Naive thymus-derived CD4-positive, alpha-beta T cell (primary cell): ENCODE measurements at regions not wholly inside any gene's neighbourhood (a gene's known extent, or its start where the extent isn't known, plus 50 kb on each side); places are given as distances from the start of the nearest gene placed in this dataset.

Experiments used
- ATAC-seq: fragments of 150-1000 bp; cut with Tn5 transposase; 2 replicates; pipeline ENCODE4 v1.10.0; 2021; ENCODE audit warnings: mild to moderate bottlenecking, moderate library complexity
- CTCF ChIA-PET: fragments of 350-600 bp; sonication (Branson Sonifier 250); formaldehyde crosslinking; loops from one replicate; lab custom pipeline; 2021; ENCODE audit warnings: antibody characterized with exemption; lab: Charles Lee
- POLR2A ChIA-PET: fragments of 350-600 bp; sonication (Branson Sonifier 250); formaldehyde crosslinking; loops from one replicate; lab custom pipeline; 2021; ENCODE audit warnings: antibody characterized with exemption, inconsistent platforms; lab: Charles Lee
- DNase-seq, 9 donors: peaks; one replicate each; pipeline versions ENCODE4 v3.0.0 to v3.0.0-alpha.2; 2020 to 2022; ENCODE audit warnings: mixed read lengths in 1 of 9
- H3K27ac ChIP-seq: one replicate; pipeline ENCODE4 v1.7.0; 2013; ENCODE audit warnings: mild to moderate bottlenecking, low read depth, low read length, moderate library complexity
- H3K27me3 ChIP-seq, 2 donors: one replicate each; pipeline ENCODE4 v1.7.0; 2013; ENCODE audit warnings: low read length in 2 of 2, mild to moderate bottlenecking in 2 of 2, moderate library complexity in 2 of 2; ENCODE audit not compliant: control insufficient read depth in 2 of 2, insufficient read depth in 2 of 2
- H3K36me3 ChIP-seq, 3 experiments: 1 replicate in 2 of 3; 2 replicates in 1 of 3; pipeline ENCODE4 v1.7.0; 2013; ENCODE audit warnings: low read length in 3 of 3, mild to moderate bottlenecking in 3 of 3, moderate library complexity in 1 of 3; ENCODE audit not compliant: insufficient read depth in 3 of 3, control insufficient read depth in 2 of 3
- H3K4me1 ChIP-seq, 2 donors: one replicate each; pipeline ENCODE4 v1.7.0; 2013; ENCODE audit warnings: low read length in 2 of 2, mild to moderate bottlenecking in 2 of 2, moderate library complexity in 1 of 2; ENCODE audit not compliant: control insufficient read depth in 2 of 2, insufficient read depth in 2 of 2
- H3K4me3 ChIP-seq: 2 replicates; pipeline ENCODE4 v1.7.0; 2013; ENCODE audit warnings: mild to moderate bottlenecking, low read length
- H3K9me3 ChIP-seq, 3 experiments: 1 replicate in 2 of 3; 2 replicates in 1 of 3; pipeline ENCODE4 v1.7.0; 2013; ENCODE audit warnings: low read length in 3 of 3; ENCODE audit not compliant: control insufficient read depth in 2 of 3
- H3K27ac Mint-ChIP-seq, 9 donors: one replicate each; pipeline ENCODE4 v1.8.0; 2020 to 2022; ENCODE audit warnings: mixed read lengths in 9 of 9, mild to moderate bottlenecking in 8 of 9, moderate library complexity in 5 of 9, inconsistent platforms in 2 of 9
- H3K27me3 Mint-ChIP-seq, 5 donors: one replicate each; pipeline ENCODE4 v1.8.0; 2021 to 2022; ENCODE audit warnings: mixed read lengths in 5 of 5, mild to moderate bottlenecking in 1 of 5
- H3K36me3 Mint-ChIP-seq, 5 donors: one replicate each; pipeline ENCODE4 v1.8.0; 2020 to 2022; ENCODE audit warnings: mixed read lengths in 5 of 5, mild to moderate bottlenecking in 3 of 5, inconsistent platforms in 1 of 5
- H3K4me1 Mint-ChIP-seq, 7 donors: one replicate each; pipeline ENCODE4 v1.8.0; 2020 to 2022; ENCODE audit warnings: mixed read lengths in 7 of 7, mild to moderate bottlenecking in 3 of 7, inconsistent platforms in 1 of 7
- H3K4me3 Mint-ChIP-seq, 10 donors: one replicate each; pipeline ENCODE4 v1.8.0; 2020 to 2022; ENCODE audit warnings: mild to moderate bottlenecking in 10 of 10, mixed read lengths in 10 of 10, moderate library complexity in 6 of 10, inconsistent platforms in 2 of 10
- H3K9me3 Mint-ChIP-seq, 11 donors: one replicate each; pipeline ENCODE4 v1.8.0; 2020 to 2022; ENCODE audit warnings: mixed read lengths in 11 of 11, mild to moderate bottlenecking in 4 of 11, inconsistent platforms in 1 of 11, moderate library complexity in 1 of 11
- intact Hi-C, 2 donors: fragments of 100-400 bp; cut with micrococcal nuclease; formaldehyde crosslinking; loops; one replicate each; pipeline ENCODE4 v1.15.1; 2023

DNA sequence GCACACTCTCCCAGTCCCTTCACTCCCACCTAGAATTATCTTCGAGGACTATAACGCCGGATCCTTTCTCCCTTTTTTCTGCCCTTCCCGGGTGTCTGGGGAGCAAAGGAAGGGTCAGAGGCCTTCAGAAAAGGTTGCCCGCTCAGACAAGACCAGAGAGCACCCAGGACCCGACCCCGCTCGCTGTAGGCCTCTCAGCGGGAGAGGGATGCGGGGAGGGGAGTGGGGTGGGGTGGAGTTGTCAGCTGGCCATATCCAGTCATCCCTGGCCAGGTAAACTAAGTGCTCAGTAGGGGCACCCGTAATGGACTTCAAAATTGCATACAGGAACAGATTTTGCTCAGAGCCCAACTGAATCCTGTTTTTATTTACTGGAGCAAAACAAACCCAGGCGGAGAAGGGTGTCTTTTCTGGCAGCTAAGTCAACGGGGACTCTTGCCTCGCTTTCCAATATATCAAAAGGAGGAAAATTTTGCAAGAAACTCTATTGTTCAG, 65.0 kb downstream of the NOL4 start:
- no peaks in the 10 kb centered on the region for H3K36me3 Mint-ChIP-seq
- no peak for ATAC-seq
- CTCF ChIA-PET, result no interaction called here
- H3K9me3 Mint-ChIP-seq, result peaks cover 0 to 25% (median 2%) of the 10 kb centered on the region in 11 donors
- Histone ChIP-seq H3K9me3 (no peaks in the 10 kb centered on the region), H3K27me3 (peaks cover 0 to 2% of the 10 kb centered on the region in 2 donors), H3K27ac (no peak overlapping the region), H3K4me1 (no peaks in the 10 kb centered on the region), H3K4me3 (no peak overlapping the region), H3K36me3 (no peaks in the 10 kb centered on the region)
- H3K4me1 Mint-ChIP-seq, result peaks cover 0 to 4% (median 0%) of the 10 kb centered on the region in 7 donors
- H3K27me3 Mint-ChIP-seq, result peaks cover 17 to 29% (median 21%) of the 10 kb centered on the region in 5 donors
- no peak overlapping the region for H3K4me3 Mint-ChIP-seq
- POLR2A ChIA-PET, result no interaction called here
- no peak overlapping the region for H3K27ac Mint-ChIP-seq
- DNase-seq, result no peak
- intact Hi-C loops, result no loop called here

DNA sequence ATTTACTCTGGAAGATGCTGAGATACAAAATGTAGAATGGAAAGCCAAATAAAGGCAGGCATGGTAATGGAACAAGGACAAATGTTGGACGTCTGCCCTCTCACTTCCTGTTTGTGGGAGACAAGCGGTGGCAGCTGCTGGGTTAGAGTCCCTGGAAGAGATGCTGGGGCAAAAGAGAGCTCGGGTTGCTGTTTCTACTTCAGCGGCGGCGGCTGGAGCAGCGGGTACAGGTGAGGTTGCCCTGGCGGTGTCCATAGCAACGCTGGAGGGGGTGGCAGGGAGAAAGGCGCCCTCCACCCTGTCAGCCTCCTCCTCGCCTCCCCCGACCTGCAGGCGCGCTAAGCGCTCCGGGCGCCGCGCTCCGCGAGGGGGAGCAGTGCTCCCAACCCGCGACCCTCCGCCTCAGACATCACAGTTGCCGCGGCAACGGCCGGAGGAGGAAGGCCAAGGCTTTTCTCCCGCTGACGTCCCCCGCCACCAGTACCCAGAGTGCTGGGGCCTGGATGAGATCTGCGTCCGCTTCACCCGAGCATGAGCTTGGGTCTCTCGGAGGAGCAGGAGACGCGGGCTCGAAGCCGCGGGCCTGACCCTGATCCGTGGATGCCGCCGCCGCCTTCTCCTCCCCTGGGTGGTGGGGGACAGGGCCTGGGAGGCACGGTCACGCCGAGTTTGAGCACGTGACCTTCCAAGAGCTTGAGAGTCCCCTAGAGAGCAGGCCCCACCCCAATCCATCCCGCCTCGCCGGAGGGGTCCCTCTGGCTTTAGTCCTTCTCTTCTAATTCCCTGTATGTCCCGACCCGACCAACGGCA, 65.6 kb downstream of the NOL4 start:
- Mint-ChIP-seq H3K4me3 (no peak overlapping the region), H3K27ac (no peak overlapping the region), H3K36me3 (no peaks in the 10 kb centered on the region), H3K9me3 (peaks cover 0 to 26% (median 1%) of the 10 kb centered on the region in 11 donors), H3K27me3 (peaks cover 17 to 29% (median 21%) of the 10 kb centered on the region in 5 donors), H3K4me1 (peaks cover 0 to 4% (median 0%) of the 10 kb centered on the region in 7 donors)
- ATAC-seq, result no peak
- POLR2A ChIA-PET, result no interaction called here
- Histone ChIP-seq H3K4me1 (no peaks in the 10 kb centered on the region), H3K36me3 (no peaks in the 10 kb centered on the region), H3K27ac (no peak overlapping the region), H3K4me3 (no peak overlapping the region), H3K27me3 (peaks cover 0 to 2% of the 10 kb centered on the region in 2 donors), H3K9me3 (no peaks in the 10 kb centered on the region)
- CTCF ChIA-PET, result interaction anchor here (0.7 kb wide), 1 partner anchor 1724 kb away, joined by 3 read pairs; no protein-coding TSS in a partner anchor
- intact Hi-C loops, result no loop called here
- no peak for DNase-seq

DNA sequence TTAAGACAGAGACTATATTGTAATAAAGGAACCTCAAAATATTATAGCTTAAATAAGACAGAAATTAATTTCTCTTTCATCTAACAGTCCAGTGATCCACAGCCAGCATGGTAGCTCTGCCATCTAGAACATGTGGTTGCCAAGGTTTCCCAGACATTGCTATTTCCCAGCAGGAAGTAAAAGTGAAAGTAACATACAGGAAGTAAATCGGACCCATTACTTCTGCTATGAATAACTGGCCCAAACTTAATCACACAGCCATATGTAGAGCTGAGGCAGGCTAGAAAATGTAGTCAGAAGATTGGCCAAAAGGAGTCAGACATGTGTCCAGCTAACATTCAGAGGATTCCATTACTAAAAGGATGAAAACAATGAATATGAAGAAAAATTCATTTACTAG, 71.0 kb downstream of the NOL4 start:
- CTCF ChIA-PET, result no interaction called here
- no peak overlapping the region for H3K27ac Mint-ChIP-seq

DNA sequence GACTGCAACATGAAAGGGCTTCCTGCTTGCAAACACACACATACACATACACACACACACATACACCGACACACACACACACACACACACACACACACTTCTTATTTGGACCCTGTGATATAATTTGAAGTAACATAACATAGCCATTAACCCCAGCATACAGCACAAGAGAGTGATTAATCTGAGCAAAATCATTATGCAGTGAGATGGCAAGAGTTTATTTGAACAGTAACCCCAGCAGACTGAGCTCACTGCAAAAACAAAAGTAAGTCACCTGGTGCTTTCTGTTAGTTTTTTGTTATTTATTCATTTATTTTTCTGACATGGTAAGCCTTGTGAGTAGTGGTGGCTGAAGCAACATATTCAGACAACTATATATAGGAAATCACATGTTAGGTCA, 93.7 kb downstream of the NOL4 start:
- DNase-seq (no peak), ATAC-seq (no peak)
- intact Hi-C loops, result no loop called here
- Histone ChIP-seq H3K4me1 (no peaks in the 10 kb centered on the region), H3K27ac (no peak overlapping the region), H3K9me3 (no peaks in the 10 kb centered on the region), H3K36me3 (no peaks in the 10 kb centered on the region), H3K4me3 (no peak overlapping the region), H3K27me3 (no peaks in the 10 kb centered on the region)
- H3K36me3 Mint-ChIP-seq, result no peaks in the 10 kb centered on the region
- H3K27ac Mint-ChIP-seq, result no peak overlapping the region
- H3K4me3 Mint-ChIP-seq, result no peak overlapping the region
- no peaks in the 10 kb centered on the region for H3K27me3 Mint-ChIP-seq
- CTCF ChIA-PET, result interaction anchor here (0.6 kb wide), 1 partner anchor 235 kb away, joined by 3 read pairs; no protein-coding TSS in a partner anchor
- POLR2A ChIA-PET, result no interaction called here
- no peaks in the 10 kb centered on the region for H3K4me1 Mint-ChIP-seq
- peaks cover 0 to 21% (median under 1%) of the 10 kb centered on the region in 11 donors for H3K9me3 Mint-ChIP-seq

More for the DNA sequence above, 71.0 kb downstream of the NOL4 start:
- POLR2A ChIA-PET, result no interaction called here
- Histone ChIP-seq H3K4me1 (no peaks in the 10 kb centered on the region), H3K36me3 (no peaks in the 10 kb centered on the region), H3K9me3 (no peaks in the 10 kb centered on the region), H3K27me3 (no peaks in the 10 kb centered on the region), H3K27ac (no peak overlapping the region), H3K4me3 (no peak overlapping the region)
- DNase-seq (no peak), ATAC-seq (no peak)
- Mint-ChIP-seq H3K36me3 (no peaks in the 10 kb centered on the region), H3K9me3 (peaks cover 0 to 22% (median 2%) of the 10 kb centered on the region in 11 donors), H3K4me1 (peaks cover 0 to 7% (median 6%) of the 10 kb centered on the region in 7 donors), H3K4me3 (peak overlapping the region in 7 of 10 donors; percentile 11 to 69 (median 32)), H3K27me3 (peaks cover 3 to 17% (median 8%) of the 10 kb centered on the region in 5 donors)
- intact Hi-C loops, result no loop called here

DNA sequence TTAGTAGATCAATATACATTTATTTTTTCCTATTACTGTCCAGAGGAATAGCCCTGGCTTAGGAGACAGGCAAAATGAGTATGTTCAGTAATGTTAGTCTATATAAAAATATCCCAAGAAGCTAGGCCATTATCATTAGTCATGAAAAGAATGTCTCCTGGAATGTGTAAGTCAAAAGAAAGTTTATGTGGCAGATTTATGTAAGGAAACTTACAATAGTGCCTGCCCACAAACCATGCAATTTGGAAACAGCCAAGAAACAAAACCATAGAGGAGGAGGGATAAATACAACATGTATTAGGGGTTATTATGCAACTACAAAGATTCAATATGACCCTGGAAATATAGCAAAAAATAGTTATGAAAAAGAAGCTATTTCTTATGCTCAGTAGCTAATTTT, 96.3 kb downstream of the NOL4 start:
- intact Hi-C loops, result loop anchor here in 1 of 2 donors (10.0 kb wide), 1 partner anchor 196 kb away; no protein-coding TSS in a partner anchor

DNA sequence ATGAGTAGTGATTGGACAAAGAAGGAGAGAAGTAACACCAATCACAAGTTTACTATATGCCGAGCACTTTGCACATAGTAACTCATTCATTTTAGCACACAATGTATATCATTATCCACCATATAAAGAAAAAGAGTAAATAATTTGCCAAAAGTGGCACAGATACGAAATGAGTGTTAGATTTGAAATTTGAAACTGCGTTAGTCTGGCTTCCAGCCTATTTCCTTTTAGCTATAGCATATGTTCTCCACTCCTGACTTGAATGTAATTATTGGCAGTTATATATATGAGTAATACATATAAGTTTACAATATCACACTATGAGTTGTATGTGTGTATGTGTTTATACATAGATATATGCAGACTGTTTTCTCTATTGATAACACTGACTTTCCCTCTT, 98.6 kb downstream of the NOL4 start:
- ATAC-seq, result no peak
- ChIA-PET POLR2A (no interaction called here), CTCF (no interaction called here)
- no peaks in the 10 kb centered on the region for H3K9me3 ChIP-seq
- no peaks in the 10 kb centered on the region for H3K4me1 ChIP-seq
- DNase-seq, result no peak
- intact Hi-C loops, result loop anchor here in 1 of 2 donors (10.0 kb wide), 1 partner anchor 199 kb away; no protein-coding TSS in a partner anchor
- H3K9me3 Mint-ChIP-seq, result peaks cover 0 to 5% (median 0%) of the 10 kb centered on the region in 11 donors
- no peak overlapping the region for H3K4me3 Mint-ChIP-seq
- no peaks in the 10 kb centered on the region for H3K4me1 Mint-ChIP-seq
- no peak overlapping the region for H3K27ac ChIP-seq
- no peak overlapping the region for H3K4me3 ChIP-seq
- no peaks in the 10 kb centered on the region for H3K36me3 ChIP-seq
- H3K27me3 ChIP-seq, result no peaks in the 10 kb centered on the region
- no peaks in the 10 kb centered on the region for H3K36me3 Mint-ChIP-seq
- no peak overlapping the region for H3K27ac Mint-ChIP-seq
- H3K27me3 Mint-ChIP-seq, result no peaks in the 10 kb centered on the region

More for the DNA sequence above, 96.3 kb downstream of the NOL4 start:
- Mint-ChIP-seq H3K27me3 (no peaks in the 10 kb centered on the region), H3K36me3 (no peaks in the 10 kb centered on the region), H3K4me1 (no peaks in the 10 kb centered on the region), H3K9me3 (peaks cover 0 to 11% (median under 1%) of the 10 kb centered on the region in 11 donors), H3K4me3 (no peak overlapping the region), H3K27ac (no peak overlapping the region)
- no peaks in the 10 kb centered on the region for H3K4me1 ChIP-seq
- no peaks in the 10 kb centered on the region for H3K27me3 ChIP-seq
- POLR2A ChIA-PET, result no interaction called here
- DNase-seq (no peak), ATAC-seq (no peak)
- no peak overlapping the region for H3K27ac ChIP-seq
- H3K4me3 ChIP-seq, result no peak overlapping the region
- CTCF ChIA-PET, result no interaction called here
- H3K36me3 ChIP-seq, result no peaks in the 10 kb centered on the region
- no peaks in the 10 kb centered on the region for H3K9me3 ChIP-seq
